Endothelial cell of umbilical vein (primary cell): ENCODE measurements at regions not wholly inside any gene's neighbourhood (a gene's known extent, or its start where the extent isn't known, plus 50 kb on each side); places are given as distances from the start of the nearest gene placed in this dataset.

Experiments
- BruUV-seq: library from RNA; stranded (reverse); fragments of 400-500 nt; replicated peaks from 2 replicates; lab custom pipeline; 2021; lab: Mats Ljungman, UMichigan
- CTCF ChIA-PET: fragments of 300-600, 350-600 bp; sonication (Branson Sonifier 250); formaldehyde crosslinking; loops from one replicate; lab custom pipeline; 2021; ENCODE audit warnings: antibody characterized with exemption, inconsistent platforms; lab: Charles Lee
- POLR2A ChIA-PET: fragments of 300-600, 350-600 bp; sonication (Branson Sonifier 250); formaldehyde crosslinking; loops from one replicate; lab custom pipeline; 2021; ENCODE audit warnings: antibody characterized with exemption, inconsistent platforms; lab: Charles Lee
- DNase-seq: peaks from one replicate; pipeline ENCODE4 v3.0.0-alpha.2; 2011; ENCODE audit warnings: low read depth, low spot score
- FAIRE-seq: peaks from 2 replicates; lab custom pipeline; 2011; peaks lifted over from hg19 to GRCh38; lab: Jason Lieb, UNC
- H2AFZ ChIP-seq: 2 replicates; pipeline ENCODE4 v1.6.0; 2012; ENCODE audit warnings: low read depth, low read length, control low read depth, inconsistent platforms
- H3K27ac ChIP-seq: 2 replicates; pipeline ENCODE4 v1.5.1; 2011; ENCODE audit warnings: low read depth, mild to moderate bottlenecking, control low read depth, low read length, moderate library complexity; ENCODE audit not compliant: insufficient read depth
- H3K27me3 ChIP-seq, 2 experiments: 2 replicates each; pipeline versions ENCODE4 v1.6.0 to v1.6.1; 2011; ENCODE audit warnings: low read length in 2 of 2, mixed read lengths in 1 of 2; ENCODE audit not compliant: control insufficient read depth in 2 of 2, insufficient read depth in 2 of 2
- H3K36me3 ChIP-seq, 2 experiments: 2 replicates in 1 of 2; 3 replicates in 1 of 2; pipeline ENCODE4 v1.5.1; 2011; ENCODE audit warnings: low read length in 2 of 2, mild to moderate bottlenecking in 1 of 2, moderate library complexity in 1 of 2; ENCODE audit not compliant: control insufficient read depth in 2 of 2, insufficient read depth in 2 of 2; ENCODE audit errors: extremely low read depth in 1 of 2
- H3K4me1 ChIP-seq: 3 replicates; pipeline ENCODE4 v1.5.1; 2011; ENCODE audit warnings: mild to moderate bottlenecking, low read length; ENCODE audit not compliant: control insufficient read depth, insufficient read depth; ENCODE audit errors: extremely low read depth
- H3K4me2 ChIP-seq: 2 replicates; pipeline ENCODE4 v1.6.1; 2011; ENCODE audit warnings: low read length, control low read depth, mixed read lengths; ENCODE audit not compliant: insufficient read depth
- H3K4me3 ChIP-seq, 3 experiments: fragments of 200-600 bp in 1 of 3; sonication (generic), shearing (Covaris generic) in 1 of 3; replicated peaks in 1 of 3; 2 replicates each; pipeline ENCODE4 v1.5.1; 2011 to 2016; ENCODE audit warnings: control low read depth in 3 of 3, low read length in 3 of 3, mild to moderate bottlenecking in 2 of 3, inconsistent platforms in 1 of 3, low read depth in 1 of 3, moderate library complexity in 1 of 3; ENCODE audit not compliant: insufficient read depth in 1 of 3
- H3K79me2 ChIP-seq: 2 replicates; pipeline ENCODE4 v1.6.0; 2012; ENCODE audit warnings: low read length, inconsistent platforms; ENCODE audit not compliant: control insufficient read depth, insufficient read depth
- H3K9ac ChIP-seq: replicated peaks from 2 replicates; pipeline ENCODE3; 2011; ENCODE audit warnings: low read length, control low read depth; ENCODE audit not compliant: insufficient read depth; ENCODE audit errors: extremely low read depth
- H3K9me1 ChIP-seq: replicated peaks from 3 replicates; pipeline ENCODE4 v1.6.0; 2011; ENCODE audit warnings: mild to moderate bottlenecking, low read length; ENCODE audit not compliant: control insufficient read depth, insufficient read depth; ENCODE audit errors: extremely low read depth
- H3K9me3 ChIP-seq: replicated peaks from 2 replicates; pipeline ENCODE4 v1.5.1; 2012; ENCODE audit warnings: low read length, inconsistent platforms; ENCODE audit not compliant: control insufficient read depth, insufficient read depth
- H4K20me1 ChIP-seq: replicated peaks from 2 replicates; pipeline ENCODE3; 2011; ENCODE audit warnings: mild to moderate bottlenecking, low read length; ENCODE audit not compliant: control insufficient read depth, insufficient read depth; ENCODE audit errors: extremely low read depth
- CTCF ChIP-seq, 2 donors: IDR thresholded peaks; 1 replicate in 1 of 2; 2 replicates in 1 of 2; pipeline ENCODE4 v1.5.1; 2011; ENCODE audit warnings: low read length in 2 of 2, mild to moderate bottlenecking in 2 of 2, moderate library complexity in 2 of 2, control low read depth in 1 of 2, inconsistent platforms in 1 of 2, low read depth in 1 of 2; ENCODE audit not compliant: insufficient read depth in 1 of 2; ENCODE audit errors: extremely low read depth in 1 of 2
- EZH2 ChIP-seq: IDR thresholded peaks from 2 replicates; pipeline ENCODE4 v1.6.1; 2012; ENCODE audit warnings: borderline replicate concordance, low read depth, mild to moderate bottlenecking, moderate library complexity, low read length, inconsistent platforms; ENCODE audit not compliant: severe bottlenecking
- FOS ChIP-seq: IDR thresholded peaks from 2 replicates; pipeline ENCODE4 v1.6.1; 2011; ENCODE audit warnings: mild to moderate bottlenecking, low read length, moderate library complexity, borderline replicate concordance; ENCODE audit not compliant: insufficient read depth
- GATA2 ChIP-seq: IDR thresholded peaks from 2 replicates; pipeline ENCODE4 v1.7.0; 2011; ENCODE audit warnings: low read depth, mild to moderate bottlenecking, moderate library complexity, mixed read lengths, low read length; ENCODE audit not compliant: insufficient read length, insufficient read depth
- JUN ChIP-seq: IDR thresholded peaks from 2 replicates; pipeline ENCODE4 v1.6.1; 2011; ENCODE audit warnings: borderline replicate concordance, low read depth; ENCODE audit not compliant: insufficient read length, insufficient read depth
- MAX ChIP-seq: IDR thresholded peaks from 2 replicates; pipeline ENCODE4 v1.6.1; 2011; ENCODE audit not compliant: insufficient read depth, insufficient read length
- MYC ChIP-seq: IDR thresholded peaks from one replicate; pipeline ENCODE4 v1.6.1; 2011; ENCODE audit warnings: mild to moderate bottlenecking, low read depth, low read length
- POLR2A ChIP-seq: IDR thresholded peaks from 2 replicates; pipeline ENCODE4 v1.6.1; 2012; ENCODE audit warnings: low read depth, mild to moderate bottlenecking, control low read depth, low read length
- POLR2AphosphoS5 ChIP-seq: IDR thresholded peaks from 2 replicates; pipeline ENCODE4 v1.6.1; 2012; ENCODE audit warnings: low read depth, mild to moderate bottlenecking, control low read depth, low read length, moderate library complexity; ENCODE audit not compliant: insufficient read depth
- dilution Hi-C: fragments of 300-500 bp; cut with MboI; formaldehyde crosslinking; loops from one replicate; pipeline ENCODE4 v1.15.0; 2019; ENCODE audit warnings: low sequenced_read_pairs; ENCODE audit not compliant: extremely low pct_ligation_motif_present
- intact Hi-C: fragments of 100-400 bp; cut with micrococcal nuclease; formaldehyde crosslinking; loops from one replicate; pipeline ENCODE4 v1.10.0; 2022

- no peak overlapping the region for H2AFZ ChIP-seq
- POLR2A ChIA-PET: no interaction called here
- H3K9me1 ChIP-seq: no peaks in the 10 kb centered on the region
- TF ChIP-seq FOS: no peak
- peak; percentile 62 to 67 for TF ChIP-seq CTCF (IDR thresholded peaks at IDR 0.05; ENCODE audit: extremely low read depth in 1 of 2, insufficient read depth in 1 of 2, low read depth in 1 of 2, low read length in 2 of 2)
- CTCF ChIA-PET: interaction anchor here (0.6 to 5.8 kb wide), 10 partner anchors 12 to 933 kb away, joined by 3 to 42 read pairs (median 4); no protein-coding TSS in a partner anchor
- FAIRE-seq (peak; percentile 85), DNase-seq (peak; percentile 57)
- H3K36me3 ChIP-seq: no peaks in the 10 kb centered on the region
- H4K20me1 ChIP-seq: no peaks in the 10 kb centered on the region
- BruUV-seq: no TSS peak
- intact Hi-C loops: loop anchor here (1.0 to 5.0 kb wide), 7 partner anchors 239 to 1869 kb away; no protein-coding TSS in a partner anchor
- no peaks in the 10 kb centered on the region for H3K79me2 ChIP-seq
- dilution Hi-C loops: no loop called here
- no peak overlapping the region for H3K4me2 ChIP-seq
- no peak overlapping the region for H3K4me3 ChIP-seq
- no peaks in the 10 kb centered on the region for H3K27me3 ChIP-seq
- H3K4me1 ChIP-seq: no peaks in the 10 kb centered on the region
- H3K27ac ChIP-seq: no peak overlapping the region
- H3K9me3 ChIP-seq: no peaks in the 10 kb centered on the region
- H3K9ac ChIP-seq: no peak overlapping the region
These were observed 63.5 kb upstream of the CLDN18 start for GRCh38 chr3:137946356-137946973.

DNA sequence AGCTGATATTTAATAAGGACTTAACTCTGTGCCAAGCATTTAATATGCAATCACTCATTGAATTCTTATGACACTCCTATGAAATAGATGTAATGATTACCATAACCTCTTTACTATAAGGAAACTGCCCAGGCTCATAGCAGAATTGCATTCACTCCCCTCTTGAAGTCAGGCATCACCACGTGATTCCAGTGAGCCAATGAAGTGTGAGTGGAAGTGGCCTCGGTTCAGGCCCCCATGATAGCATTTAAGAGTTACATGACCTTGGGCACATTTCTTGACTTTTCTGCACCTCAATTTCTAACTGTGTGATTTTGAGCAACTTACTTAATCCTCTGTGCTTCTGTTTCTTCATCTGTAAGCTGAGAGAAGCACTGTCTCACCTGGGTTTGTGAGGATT is 62.8 kb upstream of the CLDN18 start:
- CTCF ChIA-PET: interaction anchor here (1.2 to 5.8 kb wide), 8 partner anchors 11 to 933 kb away, joined by 3 to 42 read pairs (median 6); no protein-coding TSS in a partner anchor
- DNase-seq (no peak), FAIRE-seq (no peak)
- H3K9me1 ChIP-seq: no peaks in the 10 kb centered on the region
- BruUV-seq: no TSS peak
- TF ChIP-seq MYC: no peak
- no peak for TF ChIP-seq CTCF (IDR thresholded peaks at IDR 0.05; ENCODE audit: extremely low read depth in 1 of 2, insufficient read depth in 1 of 2, low read depth in 1 of 2, low read length in 2 of 2)
- no peak for TF ChIP-seq JUN
- TF ChIP-seq MAX: no peak
- no peak for TF ChIP-seq FOS
- no peak for TF ChIP-seq POLR2AphosphoS5
- no peak for TF ChIP-seq EZH2
- TF ChIP-seq GATA2: no peak
- TF ChIP-seq POLR2A: no peak
- H3K27ac ChIP-seq: no peak overlapping the region
- H3K79me2 ChIP-seq: no peaks in the 10 kb centered on the region
- H3K4me3 ChIP-seq: no peak overlapping the region
- H3K4me1 ChIP-seq: no peaks in the 10 kb centered on the region
- H4K20me1 ChIP-seq: no peaks in the 10 kb centered on the region
- POLR2A ChIA-PET: no interaction called here
- H3K9me3 ChIP-seq: no peaks in the 10 kb centered on the region
- intact Hi-C loops: loop anchor here (2.0 to 5.0 kb wide), 4 partner anchors 240 to 1870 kb away; no protein-coding TSS in a partner anchor
- no peak overlapping the region for H3K4me2 ChIP-seq
- dilution Hi-C loops: no loop called here
- no peaks in the 10 kb centered on the region for H3K27me3 ChIP-seq
- H2AFZ ChIP-seq: no peak overlapping the region
- H3K36me3 ChIP-seq: no peaks in the 10 kb centered on the region
- no peak overlapping the region for H3K9ac ChIP-seq
